ENCODE measurements at regions not wholly inside any gene's neighbourhood (a gene's known extent, or its start where the extent isn't known, plus 50 kb on each side); places are given as distances from the start of the nearest gene placed in this dataset.

DNA sequence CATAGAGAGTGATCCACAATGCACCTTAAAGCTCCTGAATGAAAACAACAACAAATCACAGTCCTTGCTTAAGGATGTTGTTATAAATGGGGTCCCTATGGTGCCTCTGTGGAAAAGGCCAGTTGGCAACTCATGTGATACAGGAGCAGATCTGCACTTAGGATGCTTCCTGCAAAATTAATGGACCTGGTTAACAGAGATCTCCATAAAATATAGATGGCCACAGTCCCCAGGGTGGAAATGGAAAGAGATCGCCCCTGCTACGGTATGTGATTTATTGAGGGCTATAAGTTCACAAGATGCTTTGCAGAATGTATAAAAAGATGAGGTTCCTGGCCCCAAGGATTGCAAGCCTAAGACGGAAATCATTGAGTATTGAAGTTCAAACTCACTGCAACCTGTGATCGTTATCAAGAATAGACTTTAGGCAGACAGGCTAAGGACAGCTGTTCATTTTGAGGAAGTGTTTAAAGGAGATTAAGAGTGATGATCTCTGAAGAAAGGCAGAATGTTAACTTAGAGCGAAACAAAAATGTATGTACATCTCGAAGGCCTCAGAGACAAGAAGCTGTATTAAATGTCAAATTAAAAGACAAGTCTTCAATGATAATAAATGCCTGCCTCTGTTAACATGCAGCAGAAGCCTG is 174.1 kb upstream of the PLPP4 start:
- Histone ChIP-seq H3K27me3 (ENCODE audit: control insufficient read depth, insufficient read depth, low read length) (no peaks in the 10 kb centered on the region), H3K36me3 (ENCODE audit: control insufficient read depth, insufficient read depth, low read length) (no peaks in the 10 kb centered on the region), H3K4me3 (ENCODE audit: low read depth, low read length) (no peak overlapping the region)
- FAIRE-seq (no peak), DNase-seq (ENCODE audit: low read depth) (no peak)
- TF ChIP-seq, protein P1, sequence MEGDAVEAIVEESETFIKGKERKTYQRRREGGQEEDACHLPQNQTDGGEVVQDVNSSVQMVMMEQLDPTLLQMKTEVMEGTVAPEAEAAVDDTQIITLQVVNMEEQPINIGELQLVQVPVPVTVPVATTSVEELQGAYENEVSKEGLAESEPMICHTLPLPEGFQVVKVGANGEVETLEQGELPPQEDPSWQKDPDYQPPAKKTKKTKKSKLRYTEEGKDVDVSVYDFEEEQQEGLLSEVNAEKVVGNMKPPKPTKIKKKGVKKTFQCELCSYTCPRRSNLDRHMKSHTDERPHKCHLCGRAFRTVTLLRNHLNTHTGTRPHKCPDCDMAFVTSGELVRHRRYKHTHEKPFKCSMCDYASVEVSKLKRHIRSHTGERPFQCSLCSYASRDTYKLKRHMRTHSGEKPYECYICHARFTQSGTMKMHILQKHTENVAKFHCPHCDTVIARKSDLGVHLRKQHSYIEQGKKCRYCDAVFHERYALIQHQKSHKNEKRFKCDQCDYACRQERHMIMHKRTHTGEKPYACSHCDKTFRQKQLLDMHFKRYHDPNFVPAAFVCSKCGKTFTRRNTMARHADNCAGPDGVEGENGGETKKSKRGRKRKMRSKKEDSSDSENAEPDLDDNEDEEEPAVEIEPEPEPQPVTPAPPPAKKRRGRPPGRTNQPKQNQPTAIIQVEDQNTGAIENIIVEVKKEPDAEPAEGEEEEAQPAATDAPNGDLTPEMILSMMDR (IDR thresholded peaks at IDR 0.05; ENCODE audit: insufficient read depth, low read length, severe bottlenecking) = no peak

DNA sequence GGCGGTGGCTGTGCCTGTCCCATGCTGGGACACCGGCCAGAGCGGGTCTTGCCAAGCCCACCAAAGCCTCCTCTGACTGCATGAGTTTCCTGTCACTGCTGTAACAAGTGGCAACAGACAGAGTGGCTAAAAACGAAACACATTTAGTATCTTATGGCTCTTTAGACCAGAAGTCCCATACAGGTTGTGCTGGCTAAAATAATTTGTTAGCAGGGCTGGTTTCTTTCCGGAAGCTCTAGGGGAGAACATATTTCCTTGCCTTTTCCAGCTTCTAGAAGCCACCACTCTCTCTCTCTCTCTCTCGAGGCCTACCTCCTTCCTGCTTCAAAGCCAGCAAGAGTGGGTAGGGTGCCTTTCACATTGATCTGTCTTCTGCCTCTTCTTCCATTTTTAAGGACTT is 171.6 kb upstream of the PLPP4 start:
- H3K4me3 ChIP-seq (ENCODE audit: low read depth, low read length) = no peak overlapping the region
- DNase-seq (ENCODE audit: low read depth) (no peak), FAIRE-seq (no peak)
- H3K27me3 ChIP-seq (ENCODE audit: control insufficient read depth, insufficient read depth, low read length) = no peaks in the 10 kb centered on the region
- TF ChIP-seq, protein P1 (IDR thresholded peaks at IDR 0.05; ENCODE audit: insufficient read depth, low read length, severe bottlenecking) = no peak
- H3K36me3 ChIP-seq (ENCODE audit: control insufficient read depth, insufficient read depth, low read length) = no peaks in the 10 kb centered on the region

DNA sequence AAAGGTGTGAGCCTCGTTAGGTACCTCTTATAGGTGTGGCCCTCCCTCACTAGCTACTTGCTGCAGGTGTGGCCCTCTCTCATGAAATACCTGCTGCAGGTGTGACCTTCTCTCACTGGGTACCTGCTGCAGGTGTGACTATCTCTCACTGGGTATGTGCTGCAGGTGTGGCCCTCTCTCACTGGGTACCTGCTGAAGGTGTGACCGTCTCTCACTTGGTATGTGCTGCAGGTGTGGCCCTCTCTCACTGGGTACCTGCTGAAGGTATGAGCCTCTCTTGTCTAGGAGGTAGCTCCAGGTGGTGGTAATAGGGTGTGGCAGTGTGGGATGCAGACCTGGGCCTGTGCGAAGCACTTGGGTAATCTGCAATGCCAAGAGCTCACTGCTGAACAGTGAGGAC is 170.7 kb upstream of the PLPP4 start:
- TF ChIP-seq, protein P1 (IDR thresholded peaks at IDR 0.05; ENCODE audit: insufficient read depth, low read length, severe bottlenecking) = no peak
- H3K27me3 ChIP-seq (ENCODE audit: control insufficient read depth, insufficient read depth, low read length) = no peaks in the 10 kb centered on the region
- DNase-seq (ENCODE audit: low read depth) (no peak), FAIRE-seq (no peak)
- no peaks in the 10 kb centered on the region for H3K36me3 ChIP-seq (ENCODE audit: control insufficient read depth, insufficient read depth, low read length)
- H3K4me3 ChIP-seq (ENCODE audit: low read depth, low read length) = no peak overlapping the region

DNA sequence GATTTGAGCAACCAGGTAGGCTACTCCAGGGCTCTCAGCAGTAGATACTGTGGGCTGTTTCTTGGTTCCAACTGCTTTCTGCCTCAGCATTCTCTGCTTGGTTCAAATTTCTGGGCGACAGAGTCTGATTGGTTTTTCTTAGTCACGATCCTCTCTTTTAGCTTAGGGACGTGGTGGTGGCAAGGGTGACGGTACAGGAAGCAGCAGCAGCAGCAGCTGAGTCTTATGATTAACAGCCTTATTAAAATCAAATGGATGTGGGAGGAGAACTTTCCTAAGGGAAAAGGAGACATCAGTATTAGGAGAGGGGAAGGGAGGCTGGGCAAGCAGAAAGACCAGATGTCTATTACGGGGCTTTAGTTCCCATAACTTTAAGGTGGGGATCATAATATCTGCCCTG is 156.5 kb upstream of the PLPP4 start:
- H3K36me3 ChIP-seq (ENCODE audit: control insufficient read depth, insufficient read depth, low read length) = no peaks in the 10 kb centered on the region
- H3K27me3 ChIP-seq (ENCODE audit: control insufficient read depth, insufficient read depth, low read length) = no peaks in the 10 kb centered on the region
- TF ChIP-seq, protein P1 (IDR thresholded peaks at IDR 0.05; ENCODE audit: insufficient read depth, low read length, severe bottlenecking) = no peak
- DNase-seq (ENCODE audit: low read depth) (no peak), FAIRE-seq (no peak)
- no peak overlapping the region for H3K4me3 ChIP-seq (ENCODE audit: low read depth, low read length)

DNA sequence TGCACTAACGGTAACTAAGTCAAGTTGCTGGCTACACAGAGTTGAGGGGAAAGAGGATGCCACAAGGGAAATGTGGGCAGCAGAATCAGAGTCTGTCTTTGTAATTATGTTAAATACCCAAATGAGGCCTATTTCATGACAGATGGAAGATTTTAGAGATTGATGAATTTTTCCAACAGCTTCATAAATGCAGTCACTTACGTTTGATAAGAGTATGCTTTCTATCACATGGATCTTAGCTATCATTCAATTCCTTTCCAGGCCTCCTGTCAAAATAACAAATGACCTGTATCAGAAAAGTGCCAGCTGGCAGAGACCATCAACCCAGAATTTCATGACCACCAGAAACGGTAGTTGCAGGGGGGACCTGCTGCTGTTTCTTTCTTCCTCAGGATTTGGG is 148.4 kb upstream of the PLPP4 start:
- Histone ChIP-seq H3K4me3 (ENCODE audit: low read depth, low read length) (no peak overlapping the region), H3K36me3 (ENCODE audit: control insufficient read depth, insufficient read depth, low read length) (no peaks in the 10 kb centered on the region), H3K27me3 (ENCODE audit: control insufficient read depth, insufficient read depth, low read length) (no peaks in the 10 kb centered on the region)
- DNase-seq (ENCODE audit: low read depth) (no peak), FAIRE-seq (no peak)
- TF ChIP-seq, protein P1 (IDR thresholded peaks at IDR 0.05; ENCODE audit: insufficient read depth, low read length, severe bottlenecking) = no peak

DNA sequence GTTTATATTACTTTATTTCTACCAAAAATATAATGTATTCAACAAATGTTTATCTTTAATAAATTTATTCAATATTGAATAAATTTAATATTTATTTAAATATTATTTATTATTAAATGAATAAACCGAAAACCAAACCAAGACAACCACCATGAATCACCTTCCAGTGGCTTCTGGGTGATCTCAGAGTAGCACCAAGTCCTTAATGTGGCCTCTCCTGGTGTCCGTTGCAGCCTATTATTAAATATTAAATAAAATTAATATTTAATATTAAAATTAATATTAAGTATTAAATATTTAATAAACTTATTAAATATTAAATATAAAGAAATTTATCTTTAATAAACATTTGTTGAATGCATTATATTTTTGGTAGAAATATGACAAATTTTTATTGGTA is 143.3 kb upstream of the PLPP4 start:
- TF ChIP-seq, protein P1 (IDR thresholded peaks at IDR 0.05; ENCODE audit: insufficient read depth, low read length, severe bottlenecking) = no peak
- DNase-seq (ENCODE audit: low read depth) (no peak), FAIRE-seq (no peak)
- H3K4me3 ChIP-seq (ENCODE audit: low read depth, low read length) = no peak overlapping the region
- H3K27me3 ChIP-seq (ENCODE audit: control insufficient read depth, insufficient read depth, low read length) = no peaks in the 10 kb centered on the region
- H3K36me3 ChIP-seq (ENCODE audit: control insufficient read depth, insufficient read depth, low read length) = no peaks in the 10 kb centered on the region

All from bronchial epithelial cell (primary cell).